GM03348 (cell line): ENCODE measurements at regions not wholly inside any gene's neighbourhood (a gene's known extent, or its start where the extent isn't known, plus 50 kb on each side); places are given as distances from the start of the nearest gene placed in this dataset.

Experiments
- DNase-seq: peaks from one replicate; pipeline ENCODE4 v3.0.0; 2012; ENCODE audit warnings: low spot score

GRCh38 chr10:91576096-91576545 lies 56.8 kb downstream of the PPP1R3C start:
- no peak for DNase-seq

GRCh38 chr10:91575044-91575610 lies 57.7 kb downstream of the PPP1R3C start:
- no peak for DNase-seq

- no peak for DNase-seq
Measured at GRCh38 chr10:91574236-91574635, 58.6 kb downstream of the PPP1R3C start.

- DNase-seq: no peak
Measured at GRCh38 chr10:91573320-91573719, 59.6 kb downstream of the PPP1R3C start.

- DNase-seq: peak; percentile 31
Measured at GRCh38 chr10:91571671-91572070, 61.2 kb downstream of the PPP1R3C start.

GRCh38 chr10:91570220-91570619 lies 62.7 kb downstream of the PPP1R3C start:
- no peak for DNase-seq

- DNase-seq: no peak
Measured at GRCh38 chr10:91569522-91569921, 63.3 kb downstream of the PPP1R3C start.

- DNase-seq: no peak
Measured at GRCh38 chr10:91567815-91568214, 65.1 kb downstream of the PPP1R3C start.

- DNase-seq: no peak
Measured at GRCh38 chr10:91566115-91566514, 66.8 kb downstream of the PPP1R3C start.

- no peak for DNase-seq
Measured at GRCh38 chr10:91565226-91565625, 67.6 kb downstream of the PPP1R3C start.

GRCh38 chr10:91564508-91564907 lies 68.4 kb downstream of the PPP1R3C start:
- no peak for DNase-seq
